ENCODE measurements at regions not wholly inside any gene's neighbourhood (a gene's known extent, or its start where the extent isn't known, plus 50 kb on each side); places are given as distances from the start of the nearest gene placed in this dataset.

- Mint-ChIP-seq H3K4me3 (no peak overlapping the region), H3K4me1 (peaks cover 2 to 5% of the 10 kb centered on the region in 2 donors), H3K27ac (no peak overlapping the region), H3K27me3 (peaks cover 34 to 36% of the 10 kb centered on the region in 2 donors), H3K36me3 (no peaks in the 10 kb centered on the region), H3K9me3 (no peaks in the 10 kb centered on the region)
- no peak for ATAC-seq (replicated peaks)
- DNase-seq: no peak
Observed at GRCh38 chr11:70647188-70648166, 249.1 kb downstream of the CTTN start.

DNA sequence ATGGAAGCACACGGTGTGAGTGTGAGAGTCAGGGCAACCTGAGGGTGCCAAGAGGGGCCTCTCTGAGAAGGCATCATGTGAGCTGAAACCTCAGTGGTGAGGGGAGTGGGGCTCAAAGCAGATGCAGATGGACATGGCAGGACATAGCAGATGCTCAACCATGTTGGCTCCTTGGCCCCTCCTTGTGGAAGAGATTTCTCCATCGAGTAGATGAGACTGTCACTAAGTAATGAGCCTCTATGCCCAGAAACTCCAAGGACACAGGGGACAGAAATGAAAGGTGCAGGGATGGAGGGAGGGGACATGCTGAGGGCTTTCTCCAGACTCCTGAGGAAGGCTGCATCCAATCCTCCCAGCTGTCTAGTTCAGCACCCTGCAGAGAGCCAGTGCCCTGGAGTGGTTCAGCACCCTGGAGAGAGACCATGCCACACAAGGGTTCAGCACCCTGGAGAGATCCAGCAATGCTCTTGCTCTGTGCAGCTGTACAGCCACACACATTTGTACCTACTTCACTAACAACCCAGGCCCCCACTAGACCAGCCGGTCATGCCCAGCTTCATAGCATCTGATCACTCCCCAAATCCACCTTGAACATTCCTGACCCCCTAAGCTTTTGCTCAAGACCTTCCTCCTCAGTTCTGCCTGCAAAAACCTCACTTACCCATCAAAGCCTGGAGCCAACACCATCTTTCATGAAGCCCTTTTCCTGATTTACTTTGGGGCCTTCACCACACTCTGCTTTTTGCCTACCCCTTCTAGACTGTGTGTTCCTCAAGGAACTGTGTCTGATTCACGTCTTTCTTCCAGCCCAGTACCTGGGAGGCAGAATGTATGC is 252.0 kb downstream of the CTTN start:
- peak; percentile 21 for DNase-seq
- Mint-ChIP-seq H3K4me1 (no peaks in the 10 kb centered on the region), H3K27ac (no peak overlapping the region), H3K36me3 (no peaks in the 10 kb centered on the region), H3K9me3 (no peaks in the 10 kb centered on the region), H3K4me3 (no peak overlapping the region), H3K27me3 (peaks cover 14 to 23% of the 10 kb centered on the region in 2 donors)
- peak; percentile 65 to 78 for ATAC-seq (replicated peaks)

DNA sequence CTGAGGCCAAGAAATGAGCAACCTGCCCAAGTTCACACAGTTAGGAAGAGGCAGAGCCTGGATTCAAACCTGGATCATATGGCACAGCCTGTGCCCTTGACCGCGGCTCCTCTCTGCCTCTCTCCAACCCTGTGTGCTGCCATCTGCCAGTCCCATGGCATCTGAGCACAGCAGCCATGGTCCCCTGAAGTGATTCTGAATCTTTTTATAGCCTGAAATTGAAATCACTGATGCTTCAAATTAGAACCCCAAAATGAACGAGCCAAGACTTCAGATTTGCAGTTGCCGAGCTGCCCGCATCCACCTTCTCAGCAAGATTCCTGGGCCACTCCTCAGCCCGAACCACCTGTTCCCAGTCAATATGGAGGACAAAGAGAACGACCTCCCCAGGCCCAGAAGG is 252.7 kb downstream of the CTTN start:
- Mint-ChIP-seq H3K27me3 (peaks cover 14 to 19% of the 10 kb centered on the region in 2 donors), H3K36me3 (no peaks in the 10 kb centered on the region), H3K9me3 (no peaks in the 10 kb centered on the region)

DNA sequence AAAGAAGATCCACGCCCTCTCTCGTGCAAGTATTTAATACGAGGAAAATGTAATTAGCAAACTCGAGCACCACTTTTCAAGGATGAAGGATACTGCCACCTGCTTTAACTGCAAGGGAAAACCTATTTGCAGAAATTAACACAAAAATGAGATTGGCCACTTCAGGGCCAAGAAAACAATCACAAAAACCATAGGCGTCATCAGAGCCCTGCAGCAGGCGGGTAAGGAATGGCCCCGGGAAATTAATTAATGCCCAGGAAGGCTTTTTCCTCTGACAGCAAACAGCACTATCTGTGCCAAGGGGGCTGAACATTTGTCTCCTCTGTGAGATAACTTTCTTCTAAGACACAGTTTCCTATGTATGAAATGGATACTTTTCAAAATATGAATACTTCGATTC is 255.7 kb downstream of the CTTN start:
- ATAC-seq (replicated peaks) (no peak), DNase-seq (no peak)
- Mint-ChIP-seq H3K27me3 (peaks cover 14 to 20% of the 10 kb centered on the region in 2 donors), H3K4me1 (no peaks in the 10 kb centered on the region), H3K4me3 (no peak overlapping the region), H3K27ac (no peak overlapping the region), H3K36me3 (no peaks in the 10 kb centered on the region), H3K9me3 (peaks cover 0 to 3% of the 10 kb centered on the region in 2 donors)

More for the DNA sequence above, 252.7 kb downstream of the CTTN start:
- H3K27ac Mint-ChIP-seq: no peak overlapping the region
- DNase-seq (no peak), ATAC-seq (replicated peaks) (no peak)
- no peaks in the 10 kb centered on the region for H3K4me1 Mint-ChIP-seq
- H3K4me3 Mint-ChIP-seq: no peak overlapping the region

DNA sequence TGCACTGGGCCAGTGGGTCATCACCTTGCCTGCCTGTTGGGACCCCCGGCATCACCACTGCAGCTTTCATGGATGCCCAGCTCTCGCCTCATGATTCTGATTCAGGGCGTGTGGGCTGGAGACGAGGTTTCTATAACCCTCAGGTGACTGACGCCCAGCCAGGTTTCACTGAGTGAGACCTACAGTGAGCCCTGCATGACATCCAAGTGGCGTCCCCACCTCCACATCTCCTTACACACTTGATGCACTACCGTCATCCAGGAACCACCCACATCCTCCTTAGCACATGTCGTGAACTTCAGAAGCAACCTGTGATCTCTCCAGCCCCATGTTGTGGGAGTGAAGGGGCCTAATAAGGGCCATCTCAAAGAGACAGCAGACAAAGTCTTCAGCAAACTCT is 257.5 kb downstream of the CTTN start:
- Mint-ChIP-seq H3K9me3 (peaks cover 3 to 4% of the 10 kb centered on the region in 2 donors), H3K4me3 (no peak overlapping the region), H3K36me3 (no peaks in the 10 kb centered on the region), H3K27ac (no peak overlapping the region), H3K27me3 (peaks cover 32% of the 10 kb centered on the region in 2 donors), H3K4me1 (no peaks in the 10 kb centered on the region)
- DNase-seq (no peak), ATAC-seq (replicated peaks) (no peak)

GRCh38 chr11:70656252-70656651 is 257.9 kb downstream of the CTTN start:
- DNase-seq (no peak), ATAC-seq (replicated peaks) (no peak)
- no peaks in the 10 kb centered on the region for H3K36me3 Mint-ChIP-seq
- no peaks in the 10 kb centered on the region for H3K4me1 Mint-ChIP-seq
- H3K4me3 Mint-ChIP-seq: no peak overlapping the region
- H3K27ac Mint-ChIP-seq: no peak overlapping the region
- H3K9me3 Mint-ChIP-seq: peaks cover 3 to 4% of the 10 kb centered on the region in 2 donors
- peaks cover 36% of the 10 kb centered on the region in 2 donors for H3K27me3 Mint-ChIP-seq

DNA sequence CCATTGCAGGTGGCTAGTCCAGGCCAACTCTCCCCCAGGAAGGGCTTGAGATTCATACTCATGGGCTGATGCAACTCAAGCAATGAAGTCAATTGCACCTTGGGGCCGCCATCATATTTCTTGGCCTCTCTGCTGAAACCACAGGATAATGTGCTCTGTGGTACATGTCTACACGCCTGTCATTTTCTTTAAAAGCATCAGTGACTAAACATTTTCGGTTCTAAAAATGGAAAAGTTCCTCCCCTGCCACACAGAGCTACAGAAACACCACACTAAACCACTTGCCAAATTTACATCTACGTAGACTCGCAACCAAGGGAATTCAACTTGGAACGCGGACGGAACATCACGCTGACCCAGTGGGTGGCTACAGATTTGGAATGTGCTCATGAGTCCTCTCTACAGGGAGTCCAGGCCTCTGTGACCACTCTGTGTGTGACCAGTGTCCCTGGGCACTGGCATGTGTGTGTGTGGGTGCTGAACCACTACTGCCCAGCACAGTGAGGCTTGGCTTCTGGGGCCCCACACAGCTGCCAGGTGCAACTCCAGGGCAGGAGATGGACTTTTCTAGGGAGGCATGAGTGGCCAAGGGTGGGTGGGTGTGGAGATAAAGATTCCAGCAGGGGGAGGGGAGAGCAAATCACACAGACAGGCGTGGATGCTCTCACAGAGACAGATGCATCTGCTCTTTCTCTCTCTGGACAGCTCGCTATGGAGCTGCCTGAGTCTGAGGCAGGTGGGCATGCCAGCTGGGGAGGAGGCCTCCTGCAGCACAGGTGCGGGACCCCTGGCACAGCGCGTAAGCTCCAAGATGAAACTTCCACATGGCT is 261.9 kb downstream of the CTTN start:
- H3K36me3 Mint-ChIP-seq: no peaks in the 10 kb centered on the region
- ATAC-seq (replicated peaks) (no peak), DNase-seq (no peak)
- peaks cover 3 to 4% of the 10 kb centered on the region in 2 donors for H3K9me3 Mint-ChIP-seq
- peaks cover 5 to 6% of the 10 kb centered on the region in 2 donors for H3K4me1 Mint-ChIP-seq
- H3K27ac Mint-ChIP-seq: no peak overlapping the region
- H3K4me3 Mint-ChIP-seq: no peak overlapping the region
- peaks cover 68 to 74% of the 10 kb centered on the region in 2 donors for H3K27me3 Mint-ChIP-seq

- no peak for ATAC-seq (replicated peaks)
- no peak overlapping the region for H3K27ac Mint-ChIP-seq
- peaks cover 3 to 4% of the 10 kb centered on the region in 2 donors for H3K9me3 Mint-ChIP-seq
- H3K4me1 Mint-ChIP-seq: peaks cover 5 to 6% of the 10 kb centered on the region in 2 donors
- H3K4me3 Mint-ChIP-seq: peak overlapping the region in 1 of 2 donors; percentile 17
- H3K27me3 Mint-ChIP-seq: peaks cover 72 to 76% of the 10 kb centered on the region in 2 donors
- H3K36me3 Mint-ChIP-seq: no peaks in the 10 kb centered on the region
- DNase-seq: no peak
Observed at GRCh38 chr11:70660889-70661197, 262.5 kb downstream of the CTTN start.

DNA sequence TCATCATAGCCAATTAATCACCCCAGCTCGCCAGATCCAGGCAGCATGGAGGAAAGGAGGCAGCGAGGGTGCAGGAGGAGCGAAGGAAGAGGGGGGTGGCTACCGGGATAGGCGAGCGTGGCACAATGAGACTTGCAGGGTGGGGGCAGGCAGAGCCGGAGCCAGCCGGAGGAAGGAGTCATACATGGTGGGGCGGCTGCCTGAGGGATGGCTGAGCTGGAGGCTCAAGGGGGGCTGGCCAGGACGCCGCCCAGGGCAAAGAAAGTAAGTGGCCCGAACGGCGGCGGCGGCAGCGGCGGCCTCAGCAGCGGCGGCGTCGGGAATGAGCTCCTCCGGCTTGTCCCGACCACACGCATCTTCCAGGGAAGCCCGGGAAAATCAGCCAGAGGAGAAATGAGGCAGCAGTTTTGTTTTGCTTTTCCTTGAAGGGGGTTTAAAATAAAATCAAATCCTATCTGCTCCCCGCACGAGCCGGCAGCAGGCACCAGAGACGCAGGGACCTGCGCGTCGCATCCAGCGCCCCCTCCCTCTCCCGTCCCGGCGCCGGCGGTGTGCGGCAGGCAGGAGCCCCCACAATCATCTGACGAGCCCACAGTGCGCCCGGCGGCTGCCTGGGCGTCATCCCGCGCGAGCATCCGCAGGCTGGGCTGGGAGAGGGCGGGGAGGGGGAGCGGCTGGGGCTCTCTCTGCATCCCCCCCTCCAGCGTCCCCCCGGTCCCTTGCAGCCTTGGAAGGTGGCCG is 263.6 kb downstream of the CTTN start:
- DNase-seq (no peak), ATAC-seq (replicated peaks) (no peak)
- H3K9me3 Mint-ChIP-seq: peaks cover 3 to 4% of the 10 kb centered on the region in 2 donors
- H3K27me3 Mint-ChIP-seq: peaks cover 67 to 70% of the 10 kb centered on the region in 2 donors
- no peaks in the 10 kb centered on the region for H3K36me3 Mint-ChIP-seq
- H3K4me3 Mint-ChIP-seq: no peak overlapping the region
- no peak overlapping the region for H3K27ac Mint-ChIP-seq
- H3K4me1 Mint-ChIP-seq: peaks cover 5 to 6% of the 10 kb centered on the region in 2 donors

- Mint-ChIP-seq H3K9me3 (peaks cover 3 to 4% of the 10 kb centered on the region in 2 donors), H3K36me3 (no peaks in the 10 kb centered on the region), H3K4me1 (peaks cover 5 to 6% of the 10 kb centered on the region in 2 donors), H3K27ac (no peak overlapping the region), H3K27me3 (peaks cover 67 to 72% of the 10 kb centered on the region in 2 donors), H3K4me3 (no peak overlapping the region)
- DNase-seq (no peak), ATAC-seq (replicated peaks) (no peak)
Observed at GRCh38 chr11:70662691-70663098, 264.4 kb downstream of the CTTN start.

GRCh38 chr11:70663815-70664214 is 265.5 kb downstream of the CTTN start:
- Mint-ChIP-seq H3K4me3 (no peak overlapping the region), H3K9me3 (peaks cover 1 to 4% of the 10 kb centered on the region in 2 donors), H3K27me3 (peaks cover 69 to 76% of the 10 kb centered on the region in 2 donors), H3K4me1 (peaks cover 5 to 6% of the 10 kb centered on the region in 2 donors), H3K27ac (no peak overlapping the region), H3K36me3 (no peaks in the 10 kb centered on the region)
- no peak for ATAC-seq (replicated peaks)
- no peak for DNase-seq

GRCh38 chr11:70666311-70666710 is 268.0 kb downstream of the CTTN start:
- Mint-ChIP-seq H3K27ac (no peak overlapping the region), H3K4me1 (peaks cover 5 to 6% of the 10 kb centered on the region in 2 donors), H3K4me3 (no peak overlapping the region), H3K27me3 (peaks cover 57 to 58% of the 10 kb centered on the region in 2 donors), H3K9me3 (no peaks in the 10 kb centered on the region), H3K36me3 (no peaks in the 10 kb centered on the region)
- ATAC-seq (replicated peaks) (no peak), DNase-seq (no peak)

DNA sequence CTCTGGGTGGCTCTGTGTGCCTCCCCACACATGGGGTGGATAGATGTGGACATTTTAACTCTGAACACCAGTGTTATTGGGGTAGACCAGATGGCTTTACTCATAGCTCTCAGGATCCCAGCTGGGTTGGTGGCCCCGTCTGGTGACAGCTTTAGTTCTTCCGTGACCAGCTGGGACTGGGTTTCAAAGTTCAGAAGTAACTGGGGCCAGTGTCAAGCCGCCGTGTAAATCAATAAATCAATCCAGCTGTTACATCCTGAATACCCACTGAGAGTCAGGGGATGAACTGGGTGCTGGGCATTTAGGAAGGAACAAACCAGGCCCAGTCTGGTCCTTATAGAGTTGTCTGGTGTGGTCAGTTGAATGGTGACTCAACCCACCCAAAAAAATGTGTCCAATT is 269.4 kb downstream of the CTTN start:
- Mint-ChIP-seq H3K27me3 (peaks cover 57 to 58% of the 10 kb centered on the region in 2 donors), H3K4me3 (no peak overlapping the region), H3K27ac (no peak overlapping the region), H3K4me1 (peaks cover 0 to under 1% of the 10 kb centered on the region in 2 donors), H3K9me3 (no peaks in the 10 kb centered on the region), H3K36me3 (no peaks in the 10 kb centered on the region)
- ATAC-seq (replicated peaks) (no peak), DNase-seq (no peak)

All from stimulated activated naive B cell treated with anti-CD40 and anti-IgM and Interleukin-4, amounts not matched to agents 10 μg/mL and 1 μg/mL and 100 μg/mL, for 72 hours (primary cell).